H1 (cell line): ENCODE measurements at regions not wholly inside any gene's neighbourhood (a gene's known extent, or its start where the extent isn't known, plus 50 kb on each side); places are given as distances from the start of the nearest gene placed in this dataset.

Experiments
- CTCF ChIA-PET: fragments of 300-600 bp; sonication (Branson Sonifier 250); formaldehyde crosslinking; loops from one replicate; lab custom pipeline; 2021; ENCODE audit not compliant: partially characterized antibody; lab: Charles Lee
- POLR2A ChIA-PET: fragments of 300-600 bp; sonication (Branson Sonifier 250); formaldehyde crosslinking; loops from one replicate; lab custom pipeline; 2021; ENCODE audit warnings: inconsistent platforms; ENCODE audit not compliant: partially characterized antibody; lab: Charles Lee
- DNase-seq, 2 experiments: peaks; one replicate each; pipeline versions ENCODE4 v3.0.0 to v3.0.0-alpha.2; 2010 to 2022; ENCODE audit warnings: low spot score in 2 of 2, low read depth in 1 of 2, mixed read lengths in 1 of 2
- FAIRE-seq: peaks from 2 replicates; lab custom pipeline; 2011; peaks lifted over from hg19 to GRCh38; lab: Jason Lieb, UNC
- H2AFZ ChIP-seq: 2 replicates; pipeline ENCODE4 v1.8.1; 2012; ENCODE audit warnings: low read length, inconsistent platforms
- H2AK5ac ChIP-seq: 2 replicates; pipeline ENCODE4 v1.6.1; 2013; ENCODE audit warnings: low read depth, low read length
- H2BK120ac ChIP-seq: replicated peaks from 2 replicates; pipeline ENCODE3; 2013; ENCODE audit warnings: low read depth, low read length, inconsistent platforms
- H2BK12ac ChIP-seq: 2 replicates; pipeline ENCODE4 v1.6.1; 2013; ENCODE audit warnings: low read depth, low read length
- H2BK15ac ChIP-seq: 2 replicates; pipeline ENCODE4 v1.6.1; 2013; ENCODE audit warnings: low read length
- H2BK20ac ChIP-seq: 2 replicates; pipeline ENCODE4 v1.6.1; 2013; ENCODE audit warnings: low read length
- H2BK5ac ChIP-seq: 2 replicates; pipeline ENCODE4 v1.6.1; 2013; ENCODE audit warnings: low read depth, low read length
- H3K14ac ChIP-seq: 2 replicates; pipeline ENCODE4 v1.6.1; 2013; ENCODE audit warnings: inconsistent platforms; ENCODE audit not compliant: insufficient read length
- H3K18ac ChIP-seq: 2 replicates; pipeline ENCODE4 v1.6.1; 2013; ENCODE audit warnings: low read length; ENCODE audit errors: extremely low read depth
- H3K23ac ChIP-seq: 2 replicates; pipeline ENCODE4 v1.6.1; 2013; ENCODE audit warnings: inconsistent platforms; ENCODE audit not compliant: insufficient read length
- H3K23me2 ChIP-seq: 2 replicates; pipeline ENCODE4 v1.6.1; 2013; ENCODE audit warnings: low read depth, low read length
- H3K27ac ChIP-seq: 2 replicates; pipeline ENCODE4 v1.6.1; 2011; ENCODE audit warnings: low read depth, low read length, inconsistent platforms
- H3K27me3 ChIP-seq, 4 experiments: replicated peaks in 1 of 4; 1 replicate in 1 of 4; 2 replicates in 3 of 4; pipeline versions ENCODE4 v1.6.1 to v1.8.1; 2011 to 2013; ENCODE audit warnings: low read length in 3 of 4, mild to moderate bottlenecking in 3 of 4, inconsistent platforms in 2 of 4, mixed read lengths in 2 of 4, moderate library complexity in 1 of 4; ENCODE audit not compliant: control insufficient read depth in 3 of 4, insufficient read depth in 3 of 4; ENCODE audit errors: extremely low read depth in 1 of 4
- H3K36me3 ChIP-seq, 4 experiments: 2 replicates each; pipeline versions ENCODE4 v1.6.1 to v1.8.1; 2011 to 2013; ENCODE audit warnings: mild to moderate bottlenecking in 4 of 4, low read length in 3 of 4, moderate library complexity in 2 of 4, control low read depth in 1 of 4, inconsistent platforms in 1 of 4; ENCODE audit not compliant: insufficient read depth in 4 of 4, control insufficient read depth in 2 of 4
- H3K4ac ChIP-seq: replicated peaks from 2 replicates; pipeline ENCODE3; 2013; ENCODE audit warnings: low read length, low read depth, mixed read lengths, inconsistent platforms; ENCODE audit not compliant: insufficient read length
- H3K4me1 ChIP-seq, 4 experiments: replicated peaks in 1 of 4; 1 replicate in 1 of 4; 2 replicates in 3 of 4; pipeline versions ENCODE4 v1.6.1 to v1.8.1; 2011 to 2013; ENCODE audit warnings: low read length in 3 of 4, inconsistent platforms in 2 of 4, mixed read lengths in 1 of 4; ENCODE audit not compliant: insufficient read depth in 4 of 4, control insufficient read depth in 3 of 4
- H3K4me2 ChIP-seq, 2 experiments: 2 replicates each; pipeline versions ENCODE4 v1.6.1 to v1.8.1; 2011 to 2013; ENCODE audit warnings: low read depth in 2 of 2, low read length in 2 of 2, control low read depth in 1 of 2, inconsistent platforms in 1 of 2, mild to moderate bottlenecking in 1 of 2; ENCODE audit not compliant: insufficient read depth in 1 of 2
- H3K4me3 ChIP-seq, 4 experiments: fragments of 200-600, 300-600 bp in 1 of 4; sonication (generic), shearing (Covaris generic), sonication (Bioruptor Twin) in 1 of 4; 2 replicates each; pipeline versions ENCODE4 v1.5.1 to v1.8.1; 2011 to 2016; ENCODE audit warnings: low read length in 4 of 4, low read depth in 3 of 4, control low read depth in 2 of 4, inconsistent platforms in 2 of 4, mild to moderate bottlenecking in 2 of 4, mixed read lengths in 1 of 4, moderate library complexity in 1 of 4; ENCODE audit not compliant: insufficient read depth in 2 of 4; ENCODE audit errors: extremely low read depth in 1 of 4
- H3K56ac ChIP-seq: replicated peaks from 2 replicates; pipeline ENCODE3; 2013; ENCODE audit warnings: low read depth, mild to moderate bottlenecking, mixed read lengths, low read length, inconsistent platforms; ENCODE audit not compliant: insufficient read length
- H3K79me1 ChIP-seq: 2 replicates; pipeline ENCODE4 v1.6.1; 2013; ENCODE audit warnings: low read depth, low read length, control low read depth
- H3K79me2 ChIP-seq, 2 experiments: 2 replicates each; pipeline versions ENCODE4 v1.6.1 to v1.8.1; 2012 to 2013; ENCODE audit warnings: low read length in 2 of 2, mild to moderate bottlenecking in 2 of 2, inconsistent platforms in 1 of 2; ENCODE audit not compliant: insufficient read depth in 2 of 2, control insufficient read depth in 1 of 2
- H3K9ac ChIP-seq, 4 experiments: replicated peaks in 1 of 4; 1 replicate in 1 of 4; 2 replicates in 3 of 4; pipeline versions ENCODE4 v1.6.1 to v1.8.1; 2011 to 2013; ENCODE audit warnings: low read depth in 3 of 4, low read length in 3 of 4, control low read depth in 2 of 4, mild to moderate bottlenecking in 2 of 4, moderate library complexity in 2 of 4, inconsistent platforms in 1 of 4; ENCODE audit errors: extremely low read depth in 1 of 4
- H3K9me3 ChIP-seq, 2 experiments: 2 replicates each; pipeline versions ENCODE4 v1.6.1 to v1.8.1; 2012 to 2013; ENCODE audit warnings: mild to moderate bottlenecking in 2 of 2, moderate library complexity in 2 of 2, control low read depth in 1 of 2, inconsistent platforms in 1 of 2, low read depth in 1 of 2, low read length in 1 of 2, mixed read lengths in 1 of 2; ENCODE audit not compliant: insufficient read depth in 2 of 2
- H4K20me1 ChIP-seq, 2 experiments: replicated peaks in 1 of 2; 2 replicates each; pipeline versions ENCODE3 to v1.8.1; 2011 to 2013; ENCODE audit warnings: inconsistent platforms in 2 of 2, low read length in 2 of 2, mild to moderate bottlenecking in 1 of 2; ENCODE audit not compliant: insufficient read depth in 2 of 2, control insufficient read depth in 1 of 2
- H4K5ac ChIP-seq: 2 replicates; pipeline ENCODE4 v1.6.1; 2013; ENCODE audit warnings: low read length, low read depth, mixed read lengths, inconsistent platforms; ENCODE audit not compliant: insufficient read length
- H4K8ac ChIP-seq: 2 replicates; pipeline ENCODE4 v1.8.0; 2013; ENCODE audit warnings: mild to moderate bottlenecking, moderate library complexity, low read length, inconsistent platforms; ENCODE audit not compliant: insufficient read depth; ENCODE audit errors: extremely low read depth
- H4K91ac ChIP-seq: replicated peaks from 2 replicates; pipeline ENCODE3; 2013; ENCODE audit warnings: low read length, mixed read lengths, inconsistent platforms; ENCODE audit not compliant: insufficient read length
- ATF2 ChIP-seq: IDR thresholded peaks from 2 replicates; pipeline ENCODE4 v1.6.1; 2012; ENCODE audit warnings: low read length, inconsistent platforms
- BACH1 ChIP-seq: IDR thresholded peaks from 2 replicates; pipeline ENCODE4 v1.6.1; 2012; ENCODE audit warnings: low read length, improper control_type of control experiment
- BRCA1 ChIP-seq: IDR thresholded peaks from 2 replicates; pipeline ENCODE4 v1.6.1; 2012; ENCODE audit warnings: low read depth, low read length, improper control_type of control experiment
- E2F6 ChIP-seq: IDR thresholded peaks from 2 replicates; pipeline ENCODE4 v1.6.1; 2012; ENCODE audit warnings: inconsistent platforms
- HDAC2 ChIP-seq, 2 experiments: fragments of 300-600 bp in 1 of 2; sonication (generic) in 1 of 2; IDR thresholded peaks; 2 replicates each; pipeline ENCODE4 v1.6.1; 2011 to 2012; ENCODE audit warnings: low read depth in 2 of 2, low read length in 2 of 2, mild to moderate bottlenecking in 2 of 2, moderate library complexity in 2 of 2, borderline replicate concordance in 1 of 2, inconsistent platforms in 1 of 2
- KDM4A ChIP-seq: IDR thresholded peaks from one replicate; pipeline ENCODE4 v1.7.1; 2012; ENCODE audit warnings: low read depth, mild to moderate bottlenecking, moderate library complexity, low read length, inconsistent platforms; ENCODE audit not compliant: severe bottlenecking
- MAFK ChIP-seq: IDR thresholded peaks from 2 replicates; pipeline ENCODE4 v1.6.1; 2012; ENCODE audit warnings: low read depth, mild to moderate bottlenecking, improper control_type of control experiment, low read length
- SIX5 ChIP-seq: IDR thresholded peaks from 2 replicates; pipeline ENCODE4 v1.6.1; 2011; ENCODE audit warnings: mild to moderate bottlenecking, low read depth, low read length
- TAF1 ChIP-seq: IDR thresholded peaks from 2 replicates; pipeline ENCODE4 v1.6.1; 2011; ENCODE audit warnings: mild to moderate bottlenecking, low read depth, low read length
- TAF7 ChIP-seq: optimal IDR thresholded peaks from 2 replicates; pipeline ENCODE3; 2011; ENCODE audit warnings: low read depth, mild to moderate bottlenecking, inconsistent platforms, low read length, moderate library complexity, borderline replicate concordance
- TEAD4 ChIP-seq: IDR thresholded peaks from 2 replicates; pipeline ENCODE4 v1.6.1; 2012; ENCODE audit warnings: low read depth, low read length, inconsistent platforms, mixed read lengths
- YY1 ChIP-seq: IDR thresholded peaks from 2 replicates; pipeline ENCODE4 v1.6.1; 2011; ENCODE audit warnings: low read depth, mild to moderate bottlenecking, low read length
- WGBS, 2 experiments: shearing (Covaris generic) in 1 of 2; methylation state at CpG; one replicate each; pipeline versions ENCODE4 v1.1.6 to v1.1.7; 2013 to 2015; ENCODE audit warnings: low lambda C conversion rate in 2 of 2, mixed read lengths in 2 of 2, inconsistent platforms in 1 of 2, low coverage in 1 of 2, missing lambda C conversion rate in 1 of 2; ENCODE audit not compliant: insufficient replicate concordance in 2 of 2, insufficient coverage in 1 of 2, insufficient read length in 1 of 2; ENCODE audit errors: extremely low coverage in 1 of 2, missing lambda C conversion rate in 1 of 2; 5-methylcytosine and 5-hydroxymethylcytosine counted together

GRCh38 chr7:109660401-109660800 is 1090.7 kb downstream of the DNAJB9 start:
- no peak overlapping the region for H3K4me2 ChIP-seq
- CTCF ChIA-PET, result no interaction called here
- H4K20me1 ChIP-seq, result no peaks in the 10 kb centered on the region
- no peaks in the 10 kb centered on the region for H3K79me1 ChIP-seq
- DNase-seq (no peak), FAIRE-seq (no peak)
- H4K8ac ChIP-seq, result no peak overlapping the region
- H3K9me3 ChIP-seq, result no peaks in the 10 kb centered on the region
- no peaks in the 10 kb centered on the region for H3K27me3 ChIP-seq
- no peak overlapping the region for H2BK20ac ChIP-seq
- H3K56ac ChIP-seq, result no peak overlapping the region
- H3K36me3 ChIP-seq, result no peaks in the 10 kb centered on the region
- no peak overlapping the region for H2BK120ac ChIP-seq
- H2BK5ac ChIP-seq, result no peak overlapping the region
- H2AFZ ChIP-seq, result no peak overlapping the region
- no peak overlapping the region for H3K23ac ChIP-seq
- no peak overlapping the region for H3K4ac ChIP-seq
- H3K79me2 ChIP-seq, result no peaks in the 10 kb centered on the region
- POLR2A ChIA-PET, result no interaction called here
- H3K14ac ChIP-seq, result no peak overlapping the region
- no peaks in the 10 kb centered on the region for H3K23me2 ChIP-seq
- no peak overlapping the region for H4K5ac ChIP-seq
- H3K4me1 ChIP-seq, result no peaks in the 10 kb centered on the region
- H3K18ac ChIP-seq, result no peak overlapping the region
- 86% methylated on average over 4 of the region's 4 CpGs; no CpG with 5 or more reads in 1 of the 2 experiments for WGBS, 2 experiments
- H2BK12ac ChIP-seq, result no peak overlapping the region
- H3K4me3 ChIP-seq, result no peak overlapping the region
- H2BK15ac ChIP-seq, result no peak overlapping the region
- no peak overlapping the region for H3K27ac ChIP-seq
- H4K91ac ChIP-seq, result no peak overlapping the region
- H3K9ac ChIP-seq, result no peak overlapping the region
- no peak overlapping the region for H2AK5ac ChIP-seq
- no peak for TF ChIP-seq HDAC2 (IDR thresholded peaks at IDR 0.05; ENCODE audit: borderline replicate concordance in 1 of 2, low read depth in 2 of 2, low read length in 2 of 2)
- no peak for TF ChIP-seq MAFK
- no peak for TF ChIP-seq SIX5
- no peak for TF ChIP-seq KDM4A
- TF ChIP-seq YY1, result no peak
- TF ChIP-seq BACH1, result no peak
- TF ChIP-seq TAF1, result no peak
- no peak for TF ChIP-seq E2F6
- TF ChIP-seq BRCA1, result no peak
- TF ChIP-seq ATF2, result no peak
- no peak for TF ChIP-seq TEAD4
- TF ChIP-seq TAF7, result no peak
